ENCODE measurements at regions not wholly inside any gene's neighbourhood (a gene's known extent, or its start where the extent isn't known, plus 50 kb on each side); places are given as distances from the start of the nearest gene placed in this dataset.

- no peak for DNase-seq
These were observed 717.3 kb downstream of the OTOL1 start for GRCh38 chr3:162213956-162214355.

GRCh38 chr3:162217647-162218046 lies 721.0 kb downstream of the OTOL1 start:
- no peak for DNase-seq

- no peak for DNase-seq
These were observed 721.9 kb downstream of the OTOL1 start for GRCh38 chr3:162218479-162218878.

- DNase-seq: no peak
These were observed 728.1 kb downstream of the OTOL1 start for GRCh38 chr3:162224746-162225145.

DNA sequence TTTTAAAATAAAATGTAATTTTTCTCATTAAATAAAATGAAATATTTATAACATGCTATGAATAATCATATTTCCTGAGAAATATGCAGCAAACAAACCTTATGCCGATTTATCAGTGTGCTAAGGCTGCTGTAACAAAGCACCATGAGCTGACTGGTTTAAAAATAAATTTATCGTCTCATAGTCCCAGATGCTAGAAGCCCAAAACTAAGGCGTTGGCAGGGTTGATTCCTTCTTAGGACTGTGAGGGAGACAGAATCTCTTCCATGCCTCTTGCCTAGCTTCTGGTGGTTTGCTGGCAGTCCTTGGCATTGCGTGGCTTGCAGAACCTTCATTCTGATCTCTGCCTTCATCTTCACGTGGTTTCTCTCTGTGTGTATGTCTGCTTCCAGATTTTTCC lies 740.3 kb downstream of the OTOL1 start:
- DNase-seq: no peak

DNA sequence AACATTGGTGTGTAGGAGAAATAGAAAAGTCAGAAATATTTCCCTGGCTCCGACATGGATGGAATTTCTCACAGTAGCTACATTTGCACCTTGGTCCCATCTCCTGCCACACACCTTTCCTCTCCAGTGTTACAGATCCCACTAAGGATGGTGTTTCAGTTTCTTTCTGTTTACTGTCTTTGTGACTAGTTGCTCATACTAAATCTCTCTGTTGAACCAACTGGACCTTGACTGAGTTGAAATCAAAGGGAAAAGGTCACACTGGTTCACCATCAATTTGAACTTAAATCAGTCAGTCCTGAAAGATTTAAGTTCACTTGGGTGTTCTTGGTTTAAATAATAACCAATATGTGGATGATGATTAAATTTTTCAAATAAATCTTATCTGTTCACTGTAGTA lies 754.2 kb downstream of the OTOL1 start:
- no peak for DNase-seq

- no peak for DNase-seq
These were observed 765.5 kb downstream of the OTOL1 start for GRCh38 chr3:162262129-162262528.

- no peak for DNase-seq
These were observed 767.0 kb downstream of the OTOL1 start for GRCh38 chr3:162263596-162263995.

- DNase-seq: peak; percentile 56
These were observed 773.2 kb downstream of the OTOL1 start for GRCh38 chr3:162269636-162270458.

DNA sequence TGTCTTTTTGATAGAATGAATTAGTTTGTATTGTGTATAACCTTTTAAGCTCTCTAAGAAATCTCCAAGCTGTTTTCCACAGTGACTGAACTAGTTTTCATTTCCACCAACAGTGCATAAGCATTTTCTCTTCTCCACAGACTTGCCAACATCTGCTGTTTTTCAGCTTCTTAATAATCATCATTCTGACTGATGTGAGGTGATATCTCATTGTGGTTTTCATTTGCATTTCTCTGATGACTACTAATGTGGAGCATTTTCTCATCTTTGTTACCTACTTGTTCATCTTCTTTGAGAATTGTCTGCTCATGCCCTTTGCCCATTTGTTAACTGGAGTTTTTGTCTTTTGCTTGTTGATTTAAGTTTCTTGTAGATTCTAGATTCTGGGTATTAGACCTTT lies 777.5 kb downstream of the OTOL1 start:
- DNase-seq: no peak

DNA sequence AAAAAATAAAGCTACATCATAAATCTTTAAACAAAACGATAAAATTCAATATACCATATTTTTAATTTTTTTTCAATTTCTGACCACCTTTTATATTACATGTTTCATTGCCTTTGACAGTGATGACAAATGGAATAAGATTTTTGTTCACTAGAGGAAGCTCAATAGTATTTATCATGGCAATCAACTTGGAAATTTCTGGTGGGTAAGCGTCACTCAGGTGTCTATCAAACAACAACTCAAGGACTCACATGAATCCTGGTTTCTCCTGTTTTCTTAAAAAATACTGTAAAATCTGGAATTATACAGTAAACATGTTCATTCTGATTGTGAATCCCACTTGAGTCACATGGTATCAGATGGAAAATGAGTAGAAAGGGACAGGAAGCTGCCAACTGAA lies 782.2 kb downstream of the OTOL1 start:
- no peak for DNase-seq

DNA sequence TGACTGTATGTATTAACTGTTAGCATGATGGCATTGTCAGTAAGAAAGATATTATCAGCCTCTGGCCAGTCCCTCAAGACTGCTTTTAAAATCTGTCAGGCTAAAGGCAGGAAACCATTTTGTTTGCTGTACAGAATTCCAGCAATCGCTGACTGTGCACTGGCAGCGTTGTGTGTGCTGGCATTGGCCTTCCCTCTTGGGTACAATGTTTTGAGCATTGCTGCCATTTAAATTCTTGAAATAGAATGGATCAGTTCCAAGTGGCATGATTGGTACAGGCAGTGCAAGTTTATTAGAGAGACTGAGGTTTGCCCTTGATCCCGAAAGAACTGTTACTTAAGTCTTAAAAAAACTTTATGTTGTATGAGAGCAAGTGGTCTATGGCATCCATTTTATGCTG lies 788.7 kb downstream of the OTOL1 start:
- no peak for DNase-seq

DNA sequence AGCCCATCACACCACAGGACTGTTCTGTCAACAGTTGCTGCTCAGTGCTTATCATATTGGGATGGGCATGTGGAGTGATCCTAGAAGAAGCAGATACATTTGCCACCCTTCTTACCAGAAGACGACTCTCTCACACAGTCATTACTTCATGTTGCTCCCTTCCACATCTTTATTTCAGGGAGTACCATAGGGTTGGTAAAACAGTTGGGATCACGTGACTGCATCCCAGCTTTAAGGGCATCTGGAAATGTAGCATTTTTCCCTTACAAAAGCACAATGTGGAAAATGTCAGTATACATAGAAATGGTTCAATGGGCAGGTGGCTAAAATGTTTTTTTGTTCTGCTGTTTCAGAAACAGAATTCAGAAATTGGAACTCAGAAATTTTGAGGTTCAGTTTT lies 791.0 kb downstream of the OTOL1 start:
- DNase-seq: no peak

DNA sequence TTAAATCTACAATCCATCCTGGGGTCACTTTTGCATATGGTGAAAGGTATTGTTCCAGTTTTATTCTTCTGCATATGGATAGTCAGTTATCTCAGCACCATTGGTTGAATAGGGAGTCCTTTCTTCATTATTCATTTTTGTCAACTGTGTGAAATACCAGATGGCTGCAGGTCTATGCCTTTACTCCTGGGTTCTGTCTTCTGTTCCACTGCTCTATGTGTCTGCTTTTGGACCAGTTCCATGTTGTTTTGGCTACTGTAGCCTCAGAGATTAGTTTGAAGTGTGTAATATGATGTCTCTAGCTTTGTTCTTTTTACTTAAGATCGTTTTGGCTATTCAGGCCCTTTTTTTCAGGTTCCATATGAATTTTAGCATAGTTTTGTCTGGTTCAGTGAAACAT lies 795.8 kb downstream of the OTOL1 start:
- DNase-seq: no peak

GRCh38 chr3:162295323-162295983 lies 798.8 kb downstream of the OTOL1 start:
- no peak for DNase-seq

DNA sequence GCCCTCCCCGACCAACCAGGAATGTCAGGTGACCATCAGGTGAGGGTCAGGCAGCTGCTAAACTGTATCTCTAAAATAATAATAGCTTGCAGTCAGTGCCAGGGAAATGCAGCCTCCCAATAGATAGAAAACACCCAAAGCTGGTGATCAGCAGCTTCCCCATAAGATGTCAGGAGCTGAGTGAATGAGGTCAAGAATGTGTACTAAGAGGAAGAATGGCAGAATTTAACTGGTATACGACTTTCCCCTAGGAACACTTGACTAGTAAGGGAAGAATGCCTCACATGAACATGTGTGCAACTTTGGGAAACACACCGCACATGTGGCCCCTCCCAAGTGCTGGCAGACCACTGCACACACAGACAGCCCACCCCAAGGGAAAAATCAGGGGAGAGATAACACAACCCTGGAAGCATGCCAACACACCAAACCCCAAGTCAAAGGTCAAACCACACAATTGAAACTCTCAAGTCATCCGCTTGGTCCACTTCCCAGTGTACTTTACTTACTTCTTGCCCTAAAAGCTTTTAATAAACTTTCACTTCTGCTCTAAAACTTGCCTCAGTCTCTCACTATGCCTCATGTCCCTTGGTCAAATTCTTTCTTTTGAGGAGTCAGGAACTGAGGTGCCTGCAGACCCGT lies 806.5 kb downstream of the OTOL1 start:
- no peak for DNase-seq

DNA sequence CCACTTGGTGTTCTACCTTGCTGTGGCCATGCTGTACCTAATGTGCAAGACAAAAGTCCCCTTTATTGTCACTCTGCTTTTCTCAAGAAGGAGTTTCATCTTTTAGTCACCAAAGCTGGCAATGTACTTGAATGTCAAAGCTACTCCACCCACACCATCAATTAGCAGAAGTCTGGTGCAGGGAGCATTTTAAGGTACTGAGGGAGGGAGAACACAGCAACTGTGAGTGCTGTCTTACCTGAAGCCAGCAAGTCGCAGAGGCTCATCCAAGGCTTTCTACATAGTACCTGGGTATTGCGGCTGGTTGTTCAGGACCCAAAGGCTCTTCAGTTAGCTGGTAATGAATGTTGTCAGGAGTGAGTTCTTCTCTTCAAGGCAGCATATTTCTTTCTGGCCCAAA lies 820.4 kb downstream of the OTOL1 start:
- DNase-seq: no peak

GRCh38 chr3:162328649-162329048 lies 832.0 kb downstream of the OTOL1 start:
- no peak for DNase-seq

DNA sequence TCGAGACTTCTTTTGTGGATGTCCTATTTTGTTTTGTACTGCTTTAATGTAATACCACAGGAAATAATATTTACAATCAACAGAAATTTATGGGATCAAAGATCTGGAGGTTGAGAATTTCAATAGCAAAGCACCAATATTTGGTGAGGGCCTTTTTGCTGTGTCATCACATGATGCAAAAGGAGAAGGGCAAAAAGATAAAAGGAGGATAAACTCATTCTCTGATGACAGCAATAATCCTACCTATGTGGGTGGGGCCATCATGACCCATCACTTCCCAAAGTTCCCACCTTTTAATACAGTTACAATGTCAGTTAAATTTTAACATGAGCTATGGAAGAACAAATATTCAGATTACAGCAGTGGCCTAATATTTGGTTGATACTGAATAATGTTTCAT lies 832.9 kb downstream of the OTOL1 start:
- DNase-seq: no peak

DNA sequence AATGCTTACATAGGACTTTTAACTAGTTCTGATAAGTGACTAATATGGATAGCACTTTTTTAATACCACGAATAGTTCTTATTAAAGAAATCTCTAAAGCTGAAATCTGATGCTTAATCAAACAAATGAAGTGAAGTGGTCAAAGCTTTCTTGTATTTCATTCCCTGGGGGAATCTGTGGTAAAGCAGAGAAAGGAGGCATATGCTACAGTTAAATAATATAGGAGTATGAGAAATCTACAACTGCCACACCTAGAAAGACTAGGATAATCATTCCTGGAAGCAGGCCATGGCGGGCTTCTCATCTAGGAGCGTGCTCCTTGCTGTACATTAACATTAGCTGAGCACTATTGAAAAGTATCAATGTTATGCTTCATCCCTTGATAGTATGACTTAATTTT lies 835.7 kb downstream of the OTOL1 start:
- DNase-seq: no peak

- no peak for DNase-seq
These were observed 837.9 kb downstream of the OTOL1 start for GRCh38 chr3:162334537-162334936.

- DNase-seq: no peak
These were observed 841.0 kb downstream of the OTOL1 start for GRCh38 chr3:162337630-162338029.

- no peak for DNase-seq
These were observed 841.9 kb downstream of the OTOL1 start for GRCh38 chr3:162338514-162338913.

DNA sequence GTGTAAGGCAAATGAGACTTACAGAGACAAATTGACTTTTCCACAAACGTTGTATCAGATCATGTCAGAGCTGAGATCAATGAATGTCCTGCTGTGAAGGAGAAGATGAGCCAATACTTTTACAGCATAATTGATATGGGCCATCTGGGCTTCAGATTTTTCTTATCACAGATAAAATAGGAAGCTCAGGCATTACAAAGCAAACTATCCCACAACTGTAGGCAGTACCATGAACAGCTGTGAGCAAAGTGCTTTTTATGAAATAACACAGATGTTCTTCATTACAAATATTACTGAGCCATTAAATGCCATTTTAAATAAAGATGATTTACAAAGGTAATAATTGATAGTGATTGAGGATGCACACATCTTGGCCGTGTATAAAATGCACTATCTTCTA lies 852.3 kb downstream of the OTOL1 start:
- peak; percentile 3 for DNase-seq
